HL-60 (cell line): ENCODE measurements at regions not wholly inside any gene's neighbourhood (a gene's known extent, or its start where the extent isn't known, plus 50 kb on each side); places are given as distances from the start of the nearest gene placed in this dataset.

Source experiments
- GABPA ChIP-seq: IDR thresholded peaks from 2 replicates; pipeline ENCODE4 v1.6.1; 2012; ENCODE audit warnings: low read depth
- POLR2AphosphoS5 ChIP-seq: IDR thresholded peaks from 2 replicates; pipeline ENCODE4 v1.6.1; 2012; ENCODE audit warnings: low read depth
- TF ChIP-seq, protein P1 (sequence below): IDR thresholded peaks from one replicate; pipeline ENCODE4 v1.5.1; 2011; ENCODE audit warnings: low read length, control low read depth, inconsistent platforms; ENCODE audit not compliant: insufficient read depth

DNA sequence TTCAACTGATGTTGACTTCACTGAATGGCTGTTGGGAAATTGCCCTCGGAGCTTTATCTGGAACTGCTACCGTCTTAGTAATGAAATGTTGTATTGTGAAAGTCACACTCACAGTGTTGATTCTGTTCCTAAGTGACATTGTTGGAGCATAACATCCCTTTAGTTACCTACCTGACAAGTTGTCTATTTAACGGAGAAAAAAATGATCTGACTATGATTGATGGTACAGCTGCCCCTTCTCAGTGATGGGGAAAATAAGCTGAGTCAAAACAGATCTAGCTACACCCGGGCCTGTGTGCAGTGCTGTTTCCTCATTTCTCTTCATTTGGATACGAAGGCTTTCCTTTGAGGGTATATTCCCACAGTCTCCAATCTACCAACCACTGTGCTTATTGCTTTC is 472.3 kb upstream of the BRINP3 start:
- TF ChIP-seq, protein P1, sequence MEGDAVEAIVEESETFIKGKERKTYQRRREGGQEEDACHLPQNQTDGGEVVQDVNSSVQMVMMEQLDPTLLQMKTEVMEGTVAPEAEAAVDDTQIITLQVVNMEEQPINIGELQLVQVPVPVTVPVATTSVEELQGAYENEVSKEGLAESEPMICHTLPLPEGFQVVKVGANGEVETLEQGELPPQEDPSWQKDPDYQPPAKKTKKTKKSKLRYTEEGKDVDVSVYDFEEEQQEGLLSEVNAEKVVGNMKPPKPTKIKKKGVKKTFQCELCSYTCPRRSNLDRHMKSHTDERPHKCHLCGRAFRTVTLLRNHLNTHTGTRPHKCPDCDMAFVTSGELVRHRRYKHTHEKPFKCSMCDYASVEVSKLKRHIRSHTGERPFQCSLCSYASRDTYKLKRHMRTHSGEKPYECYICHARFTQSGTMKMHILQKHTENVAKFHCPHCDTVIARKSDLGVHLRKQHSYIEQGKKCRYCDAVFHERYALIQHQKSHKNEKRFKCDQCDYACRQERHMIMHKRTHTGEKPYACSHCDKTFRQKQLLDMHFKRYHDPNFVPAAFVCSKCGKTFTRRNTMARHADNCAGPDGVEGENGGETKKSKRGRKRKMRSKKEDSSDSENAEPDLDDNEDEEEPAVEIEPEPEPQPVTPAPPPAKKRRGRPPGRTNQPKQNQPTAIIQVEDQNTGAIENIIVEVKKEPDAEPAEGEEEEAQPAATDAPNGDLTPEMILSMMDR, result no peak
- TF ChIP-seq POLR2AphosphoS5 (no peak), GABPA (no peak)
